Endometrial microvascular endothelial cells (primary cell): ENCODE measurements at regions not wholly inside any gene's neighbourhood (a gene's known extent, or its start where the extent isn't known, plus 50 kb on each side); places are given as distances from the start of the nearest gene placed in this dataset.

ENCODE experiments used
- in situ Hi-C: cut with HindIII; loops from 2 replicates; pipeline ENCODE4 v1.10.0; 2017; ENCODE audit warnings: low sequenced_read_pairs, low pct_unique_long_range_greater_than_20kb; ENCODE audit errors: inconsistent ontology term

- in situ Hi-C loops, result no loop called here
These were observed 684.9 kb upstream of the KIF2B start for GRCh38 chr17:53137869-53138268.

GRCh38 chr17:53135969-53136368 lies 686.8 kb upstream of the KIF2B start:
- in situ Hi-C loops, result no loop called here

DNA sequence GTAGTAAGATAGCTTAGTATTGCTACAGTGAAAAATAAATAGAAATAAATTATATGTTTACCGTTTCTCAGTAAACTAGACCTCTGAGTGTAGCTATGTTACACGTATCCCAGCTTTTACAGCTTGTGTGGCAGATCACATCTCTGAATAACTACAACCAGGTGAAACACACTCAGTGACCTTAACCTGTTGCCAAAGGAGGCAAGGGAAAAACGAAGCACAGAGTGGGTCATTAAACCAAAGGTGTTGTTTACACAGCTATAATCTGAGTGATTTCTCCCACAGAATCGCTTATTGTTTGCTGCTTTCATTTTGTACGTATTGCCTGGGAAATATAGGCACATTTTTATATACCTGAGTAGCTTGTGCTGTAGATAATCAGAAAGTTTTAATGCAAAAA lies 688.2 kb upstream of the KIF2B start:
- in situ Hi-C loops, result no loop called here

DNA sequence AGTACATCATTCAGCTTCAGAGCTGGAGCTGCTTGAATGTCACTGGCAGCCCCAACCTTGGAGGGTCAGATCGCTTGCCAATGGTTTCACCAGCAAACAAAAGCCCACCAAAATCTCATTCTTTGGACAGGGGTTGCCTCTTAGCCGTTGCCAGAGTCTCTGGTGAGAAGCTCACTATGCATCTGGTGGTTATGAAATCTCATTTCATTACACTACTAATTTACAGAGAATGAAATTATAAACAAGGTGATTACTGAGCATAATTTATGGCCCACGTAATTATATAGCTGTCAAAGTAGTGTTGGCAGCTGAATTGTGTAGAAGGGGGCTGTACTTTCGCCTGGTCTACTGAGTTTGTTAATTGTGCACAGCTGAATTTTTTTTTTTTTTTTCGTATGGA lies 688.9 kb upstream of the KIF2B start:
- in situ Hi-C loops, result no loop called here

GRCh38 chr17:53129863-53130262 lies 692.9 kb upstream of the KIF2B start:
- in situ Hi-C loops, result no loop called here

- in situ Hi-C loops, result no loop called here
These were observed 695.4 kb upstream of the KIF2B start for GRCh38 chr17:53127331-53127730.

DNA sequence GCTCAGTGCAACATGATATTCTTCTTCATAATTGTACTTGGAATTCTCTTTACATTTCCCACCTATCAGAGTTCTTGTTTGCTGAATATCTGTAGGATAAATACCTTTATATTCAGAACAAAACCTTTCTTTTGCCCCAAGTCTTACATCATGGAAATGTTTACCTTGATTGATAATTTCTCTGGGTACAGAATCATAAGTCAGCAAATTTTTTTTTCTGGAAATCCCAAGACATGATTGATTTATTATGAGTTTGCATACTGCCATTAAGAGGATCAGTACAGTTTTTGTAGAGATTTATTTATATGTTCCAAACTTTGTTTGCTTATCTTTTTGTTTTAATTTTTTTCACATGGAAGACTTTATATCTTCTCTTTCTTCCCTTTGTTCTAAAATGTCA lies 699.8 kb upstream of the KIF2B start:
- in situ Hi-C loops, result no loop called here

DNA sequence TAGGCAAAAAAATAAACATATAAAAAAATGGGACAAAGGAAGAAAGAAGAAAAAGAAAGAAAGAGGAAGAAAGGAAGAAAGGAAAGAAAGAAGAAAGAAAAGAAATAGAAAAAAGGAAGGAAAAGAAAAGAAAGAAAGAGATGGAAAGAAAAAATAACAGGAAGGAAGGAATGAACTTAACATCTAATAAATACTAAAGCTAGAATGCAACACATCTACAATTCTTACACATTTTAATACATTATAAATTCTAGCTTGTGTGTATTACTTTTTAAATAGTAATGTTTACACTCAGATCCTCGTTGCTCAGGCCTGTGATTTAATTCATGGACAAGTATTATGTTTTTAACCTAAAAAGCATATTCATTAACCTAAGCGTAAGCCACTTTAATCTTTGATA lies 703.0 kb upstream of the KIF2B start:
- in situ Hi-C loops, result no loop called here

- in situ Hi-C loops, result no loop called here
These were observed 703.8 kb upstream of the KIF2B start for GRCh38 chr17:53118948-53119347.

- in situ Hi-C loops, result no loop called here
These were observed 715.8 kb upstream of the KIF2B start for GRCh38 chr17:53106886-53107285.

DNA sequence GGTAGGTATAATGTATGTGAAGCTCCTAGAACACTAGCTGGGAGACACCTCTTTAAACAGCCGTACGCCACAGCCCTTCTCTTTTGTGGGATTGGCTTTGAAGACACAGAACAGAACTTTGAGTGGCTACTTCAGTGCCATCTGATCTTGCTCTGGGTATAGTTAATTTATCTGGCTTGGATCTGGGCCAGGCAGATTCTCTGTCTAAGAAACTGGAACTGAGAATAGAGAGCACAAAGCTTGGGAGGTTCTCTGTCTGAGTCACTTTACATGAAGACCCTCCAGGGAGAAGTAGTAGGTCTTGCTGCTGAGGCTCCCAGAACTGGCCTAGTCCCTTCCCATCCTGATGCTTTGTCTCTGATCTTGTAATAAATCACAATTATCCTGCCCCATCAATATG lies 721.0 kb upstream of the KIF2B start:
- in situ Hi-C loops, result no loop called here

DNA sequence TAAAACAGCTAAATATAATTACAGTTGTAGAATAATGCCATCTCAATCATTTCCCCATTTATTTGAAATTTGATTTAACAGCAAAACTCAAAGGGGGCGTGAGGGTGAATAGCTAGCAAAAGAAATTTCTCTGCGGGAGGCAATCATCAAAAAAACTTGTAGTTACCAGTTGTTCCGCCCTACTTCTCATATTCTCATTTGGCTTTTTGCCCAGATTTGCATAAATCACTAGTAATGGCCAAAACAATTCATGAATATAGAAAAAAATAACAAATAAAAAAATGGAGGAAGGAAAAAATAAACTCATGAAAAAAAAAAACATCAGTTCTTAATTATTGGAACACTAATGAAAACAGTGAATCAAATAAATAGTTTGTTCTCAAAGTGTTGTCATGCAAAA lies 722.6 kb upstream of the KIF2B start:
- in situ Hi-C loops, result no loop called here

GRCh38 chr17:53093391-53093790 lies 729.3 kb upstream of the KIF2B start:
- in situ Hi-C loops, result no loop called here

- in situ Hi-C loops, result no loop called here
These were observed 730.7 kb upstream of the KIF2B start for GRCh38 chr17:53092072-53092471.

DNA sequence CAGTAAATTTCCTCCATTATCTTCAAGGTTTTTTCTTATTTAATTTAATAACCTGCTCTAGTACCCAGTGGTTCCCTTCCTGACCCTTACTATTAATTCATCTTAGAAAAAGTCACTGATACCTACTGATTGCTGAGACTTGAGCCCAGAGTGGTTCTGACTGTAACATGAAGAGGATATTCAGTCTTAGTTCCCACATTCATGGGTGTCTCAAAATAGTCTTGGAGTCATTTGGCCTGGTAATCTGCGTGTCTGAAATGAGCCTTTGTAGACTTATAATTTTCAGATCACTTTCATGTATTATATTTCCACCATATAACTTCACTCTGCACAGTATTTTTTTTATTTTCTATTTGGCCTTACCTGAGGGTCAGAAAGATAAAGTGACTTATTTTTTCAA lies 732.0 kb upstream of the KIF2B start:
- in situ Hi-C loops, result no loop called here

- in situ Hi-C loops, result no loop called here
These were observed 734.2 kb upstream of the KIF2B start for GRCh38 chr17:53088481-53088880.

GRCh38 chr17:53061446-53061845 lies 761.3 kb upstream of the KIF2B start:
- in situ Hi-C loops, result no loop called here

DNA sequence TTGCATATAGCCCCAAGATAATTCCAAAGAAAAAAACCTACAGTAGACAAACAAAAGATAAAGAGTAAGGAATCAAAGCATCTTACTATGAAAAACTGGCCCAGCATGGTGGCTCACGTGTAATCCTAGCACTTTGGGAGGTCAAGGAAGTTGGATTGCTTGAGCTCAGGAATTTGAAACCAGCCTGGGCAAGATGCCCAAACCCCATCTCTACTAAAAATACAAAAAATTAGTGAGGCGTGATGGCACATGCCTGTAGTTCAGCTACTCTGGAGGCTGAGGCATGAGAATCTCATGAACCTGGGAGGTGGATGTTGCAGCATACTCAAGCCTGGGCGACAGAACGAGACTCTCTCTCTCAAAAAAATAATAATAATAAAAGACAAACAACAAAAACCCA lies 764.7 kb upstream of the KIF2B start:
- in situ Hi-C loops, result no loop called here

GRCh38 chr17:53046781-53047180 lies 775.9 kb upstream of the KIF2B start:
- in situ Hi-C loops, result loop anchor here (25.0 kb wide), 1 partner anchor 1841 kb away; no protein-coding TSS in a partner anchor

- in situ Hi-C loops, result loop anchor here (25.0 kb wide), 1 partner anchor 1847 kb away; no protein-coding TSS in a partner anchor
These were observed 782.7 kb upstream of the KIF2B start for GRCh38 chr17:53039981-53040380.

GRCh38 chr17:53033297-53033696 lies 789.4 kb upstream of the KIF2B start:
- in situ Hi-C loops, result loop anchor here (25.0 kb wide), 1 partner anchor 1854 kb away; no protein-coding TSS in a partner anchor
